Testis (tissue), 2 donors: ENCODE measurements at regions not wholly inside any gene's neighbourhood (a gene's known extent, or its start where the extent isn't known, plus 50 kb on each side); places are given as distances from the start of the nearest gene placed in this dataset.

Experiments
- CTCF ChIP-seq, 3 experiments: fragments of 450-650 bp in 2 of 3; fragments of 200-600 bp in 1 of 3; sonication (generic) in 1 of 3; IDR thresholded peaks; one replicate each; pipeline ENCODE4 v1.5.1; 2016 to 2019; ENCODE audit warnings: antibody characterized with exemption in 3 of 3, mild to moderate bottlenecking in 2 of 3, moderate library complexity in 1 of 3
- POLR2A ChIP-seq: fragments of 450-650 bp; IDR thresholded peaks from one replicate; pipeline ENCODE4 v1.6.1; 2017; ENCODE audit warnings: antibody characterized with exemption, mild to moderate bottlenecking, moderate library complexity

GRCh38 chr5:92850886-92851285, 730.1 kb downstream of the NR2F1-AS1 start:
- no peak for TF ChIP-seq CTCF (IDR thresholded peaks at IDR 0.05)
- TF ChIP-seq POLR2A: no peak
